ENCODE measurements at regions not wholly inside any gene's neighbourhood (a gene's known extent, or its start where the extent isn't known, plus 50 kb on each side); places are given as distances from the start of the nearest gene placed in this dataset.

- Histone ChIP-seq H4K20me1 (replicated peaks; ENCODE audit: control insufficient read depth, insufficient read depth, low read length) (no peaks in the 10 kb centered on the region), H3K79me2 (ENCODE audit: control insufficient read depth, insufficient read depth, low read length) (no peaks in the 10 kb centered on the region), H3K27me3 (ENCODE audit: control insufficient read depth in 2 of 2, insufficient read depth in 2 of 2, low read length in 2 of 2) (no peaks in the 10 kb centered on the region), H3K27ac (ENCODE audit: extremely low read depth, low read depth, low read length) (no peak overlapping the region), H3K9me1 (ENCODE audit: control insufficient read depth, insufficient read depth, low read length) (no peaks in the 10 kb centered on the region), H2AFZ (ENCODE audit: low read depth, low read length) (no peak overlapping the region), H3K4me1 (replicated peaks in 1 of 2; ENCODE audit: control insufficient read depth in 2 of 2, insufficient read depth in 2 of 2, low read length in 2 of 2) (no peaks in the 10 kb centered on the region), H3K4me2 (ENCODE audit: insufficient read depth, low read length) (no peak overlapping the region), H3K9ac (ENCODE audit: insufficient read depth in 1 of 2, low read depth in 2 of 2, low read length in 2 of 2) (no peak overlapping the region), H3K9me3 (replicated peaks; ENCODE audit: control insufficient read depth, insufficient read depth, low read depth, low read length) (no peaks in the 10 kb centered on the region), H3K4me3 (no peak overlapping the region), H3K36me3 (ENCODE audit: control insufficient read depth, insufficient read depth, low read length) (no peaks in the 10 kb centered on the region)
- no peak for ATAC-seq
- CTCF ChIA-PET (ENCODE audit: low intra/inter-chr PET ratio) = no interaction called here
- FAIRE-seq = no peak
- WGBS (ENCODE audit: insufficient coverage, low coverage, missing lambda C conversion rate) = 0% methylated on average over 1 of the region's 1 CpG
- in situ Hi-C loops (cut with MboI) = no loop called here
- POLR2A ChIA-PET = no interaction called here
- DNase-seq (ENCODE audit: extremely low read depth in 1 of 4, low spot score in 3 of 4) = no peak
- no TSS peak for BruUV-seq (replicated peaks)
- no peak for TF ChIP-seq TRIM28 (IDR thresholded peaks at IDR 0.05)
- TF ChIP-seq SAFB (IDR thresholded peaks at IDR 0.05; ENCODE audit: borderline replicate concordance, low read depth, low read length) = no peak
- no peak for TF ChIP-seq ETV1 (tag; conservative IDR thresholded peaks at IDR 0.05; ENCODE audit: low read depth)
- TF ChIP-seq HNRNPH1 (optimal IDR thresholded peaks at IDR 0.05; ENCODE audit: low read depth, low read length) = no peak
- no peak for TF ChIP-seq HMGN3 (IDR thresholded peaks at IDR 0.05; ENCODE audit: borderline replicate concordance, extremely low read depth, insufficient read length, low read depth, low read length)
- TF ChIP-seq ZNF408 (CRISPR knock-in tag; IDR thresholded peaks at IDR 0.05; ENCODE audit: low read depth) = no peak
- TF ChIP-seq, protein P1, sequence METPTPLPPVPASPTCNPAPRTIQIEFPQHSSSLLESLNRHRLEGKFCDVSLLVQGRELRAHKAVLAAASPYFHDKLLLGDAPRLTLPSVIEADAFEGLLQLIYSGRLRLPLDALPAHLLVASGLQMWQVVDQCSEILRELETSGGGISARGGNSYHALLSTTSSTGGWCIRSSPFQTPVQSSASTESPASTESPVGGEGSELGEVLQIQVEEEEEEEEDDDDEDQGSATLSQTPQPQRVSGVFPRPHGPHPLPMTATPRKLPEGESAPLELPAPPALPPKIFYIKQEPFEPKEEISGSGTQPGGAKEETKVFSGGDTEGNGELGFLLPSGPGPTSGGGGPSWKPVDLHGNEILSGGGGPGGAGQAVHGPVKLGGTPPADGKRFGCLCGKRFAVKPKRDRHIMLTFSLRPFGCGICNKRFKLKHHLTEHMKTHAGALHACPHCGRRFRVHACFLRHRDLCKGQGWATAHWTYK (CRISPR knock-in tag; IDR thresholded peaks at IDR 0.05) = no peak
- TF ChIP-seq BHLHE40 (IDR thresholded peaks at IDR 0.05; ENCODE audit: low read length) = no peak
- no peak for TF ChIP-seq ADNP (tag; IDR thresholded peaks at IDR 0.05)
- no peak for TF ChIP-seq ZNF184 (CRISPR knock-in tag; IDR thresholded peaks at IDR 0.05)
- intact Hi-C loops (cut with micrococcal nuclease) = no loop called here
Observed at GRCh38 chr3:80855482-80855881, 906.0 kb downstream of the GBE1 start.

All from K562 (cell line).